Naive thymus-derived CD8-positive, alpha-beta T cell (primary cell): ENCODE measurements at regions not wholly inside any gene's neighbourhood (a gene's known extent, or its start where the extent isn't known, plus 50 kb on each side); places are given as distances from the start of the nearest gene placed in this dataset.

Experiments
- ATAC-seq, 2 donors: fragments of 150-1000 bp; cut with Tn5 transposase in 1 of 2; sonication (Bioruptor Pico), chemical (Tn5 transposase) in 1 of 2; 1 replicate in 1 of 2; 2 replicates in 1 of 2; pipeline ENCODE4 v1.10.0; 2021; ENCODE audit warnings: mild to moderate bottlenecking in 2 of 2, moderate library complexity in 2 of 2
- POLR2A ChIA-PET: fragments of 350-600 bp; sonication (Branson Sonifier 250); formaldehyde crosslinking; loops from one replicate; lab custom pipeline; 2021; ENCODE audit warnings: antibody characterized with exemption; lab: Charles Lee
- DNase-seq, 10 donors: peaks; one replicate each; pipeline versions ENCODE4 v3.0.0 to v3.0.0-alpha.2; 2020 to 2022
- H3K27ac Mint-ChIP-seq, 10 donors: one replicate each; pipeline ENCODE4 v1.8.0; 2020 to 2022; ENCODE audit warnings: mild to moderate bottlenecking in 10 of 10, mixed read lengths in 10 of 10, moderate library complexity in 4 of 10, inconsistent platforms in 1 of 10
- H3K27me3 Mint-ChIP-seq, 5 donors: one replicate each; pipeline ENCODE4 v1.8.0; 2021 to 2022; ENCODE audit warnings: mixed read lengths in 5 of 5
- H3K36me3 Mint-ChIP-seq, 3 donors: one replicate each; pipeline ENCODE4 v1.8.0; 2020 to 2022; ENCODE audit warnings: mixed read lengths in 3 of 3, mild to moderate bottlenecking in 2 of 3, inconsistent platforms in 1 of 3
- H3K4me1 Mint-ChIP-seq, 4 donors: one replicate each; pipeline ENCODE4 v1.8.0; 2021 to 2022; ENCODE audit warnings: mixed read lengths in 4 of 4
- H3K4me3 Mint-ChIP-seq, 10 donors: one replicate each; pipeline ENCODE4 v1.8.0; 2020 to 2022; ENCODE audit warnings: mild to moderate bottlenecking in 10 of 10, mixed read lengths in 10 of 10, moderate library complexity in 6 of 10, inconsistent platforms in 1 of 10
- H3K9me3 Mint-ChIP-seq, 9 donors: one replicate each; pipeline ENCODE4 v1.8.0; 2020 to 2022; ENCODE audit warnings: mixed read lengths in 9 of 9, mild to moderate bottlenecking in 3 of 9, inconsistent platforms in 1 of 9, moderate library complexity in 1 of 9

- Mint-ChIP-seq H3K4me3 (peak overlapping the region in 3 of 10 donors; percentile 5 to 43 (median 8)), H3K27ac (peak overlapping the region in 4 of 10 donors; percentile 39 to 87 (median 54)), H3K36me3 (peaks cover 0 to 6% (median 2%) of the 10 kb centered on the region in 3 donors), H3K27me3 (no peaks in the 10 kb centered on the region), H3K4me1 (peaks cover 0 to 8% (median 0%) of the 10 kb centered on the region in 4 donors), H3K9me3 (peaks cover 0 to 55% (median 6%) of the 10 kb centered on the region in 9 donors)
- POLR2A ChIA-PET, result no interaction called here
- ATAC-seq (no peak), DNase-seq (peak in 3 of 10 donors; percentile 7 to 44 (median 37))
These were observed 251.2 kb upstream of the RORB start for GRCh38 chr9:74245866-74246497.

DNA sequence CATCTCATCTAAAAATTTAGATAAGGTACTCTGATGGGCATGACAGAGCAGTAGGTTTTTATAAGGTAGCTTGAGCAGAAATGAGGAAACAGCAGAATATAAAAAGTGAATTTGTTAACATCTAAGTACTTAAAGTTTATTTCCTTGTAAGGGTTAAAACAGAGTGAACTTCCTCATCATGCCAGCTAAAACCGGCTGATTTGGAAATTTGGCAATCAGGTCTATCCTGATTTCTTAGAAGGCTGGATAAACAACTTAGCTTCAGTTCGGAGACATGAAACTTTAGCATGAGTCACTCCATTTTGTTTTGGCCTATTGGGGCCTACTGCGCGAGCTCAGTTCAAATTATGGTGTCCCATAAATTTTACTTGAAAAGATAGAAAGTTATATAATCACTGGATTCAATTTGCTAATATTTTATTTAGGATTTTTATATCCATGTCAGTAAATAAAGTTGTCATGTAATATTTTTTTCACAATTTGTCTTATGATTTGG is 241.6 kb upstream of the RORB start:
- no peaks in the 10 kb centered on the region for H3K27me3 Mint-ChIP-seq
- H3K36me3 Mint-ChIP-seq, result no peaks in the 10 kb centered on the region
- H3K9me3 Mint-ChIP-seq, result peaks cover 0 to 8% (median 0%) of the 10 kb centered on the region in 9 donors
- no peak overlapping the region for H3K4me3 Mint-ChIP-seq
- no peak overlapping the region for H3K27ac Mint-ChIP-seq
- no peaks in the 10 kb centered on the region for H3K4me1 Mint-ChIP-seq
- ATAC-seq (no peak), DNase-seq (no peak)
- POLR2A ChIA-PET, result no interaction called here

- H3K27ac Mint-ChIP-seq, result no peak overlapping the region
- H3K9me3 Mint-ChIP-seq, result peaks cover 0 to 11% (median 0%) of the 10 kb centered on the region in 9 donors
- DNase-seq, result no peak
- H3K4me3 Mint-ChIP-seq, result no peak overlapping the region
- peaks cover 0 to 10% (median 0%) of the 10 kb centered on the region in 4 donors for H3K4me1 Mint-ChIP-seq
- no peaks in the 10 kb centered on the region for H3K27me3 Mint-ChIP-seq
- ATAC-seq, result no peak
- POLR2A ChIA-PET, result no interaction called here
- H3K36me3 Mint-ChIP-seq, result no peaks in the 10 kb centered on the region
These were observed 221.1 kb upstream of the RORB start for GRCh38 chr9:74275872-74276508.

- Mint-ChIP-seq H3K4me3 (no peak overlapping the region), H3K9me3 (peaks cover 0 to 11% (median 0%) of the 10 kb centered on the region in 9 donors), H3K4me1 (peaks cover 0 to 10% (median 0%) of the 10 kb centered on the region in 4 donors), H3K36me3 (no peaks in the 10 kb centered on the region), H3K27ac (peak overlapping the region in 1 of 10 donors; percentile 50), H3K27me3 (no peaks in the 10 kb centered on the region)
- peak in 3 of 10 donors; percentile 9 to 28 (median 24) for DNase-seq
- POLR2A ChIA-PET, result no interaction called here
- ATAC-seq, result no peak
These were observed 219.6 kb upstream of the RORB start for GRCh38 chr9:74277532-74277931.

DNA sequence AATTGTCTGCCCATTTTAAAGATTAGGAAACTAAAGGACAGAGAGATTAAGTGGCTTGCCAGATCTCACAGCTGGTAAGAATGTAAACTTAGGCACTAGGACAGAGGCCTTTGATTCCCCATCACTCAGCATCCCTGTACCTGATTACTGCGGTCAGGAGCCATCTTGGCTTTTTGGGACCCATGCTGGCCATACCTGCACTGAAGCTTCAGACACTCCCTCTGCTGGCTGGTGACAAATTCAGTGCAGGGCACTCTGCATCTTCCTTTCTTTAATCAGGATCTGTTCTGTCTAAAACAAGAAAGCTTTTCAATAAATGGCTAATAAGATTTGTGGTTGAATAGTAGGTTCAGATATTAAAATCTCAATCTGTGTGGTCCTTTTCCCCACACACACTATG is 215.5 kb upstream of the RORB start:
- H3K4me3 Mint-ChIP-seq, result no peak overlapping the region
- peaks cover 0 to 9% (median 0%) of the 10 kb centered on the region in 4 donors for H3K4me1 Mint-ChIP-seq
- no peaks in the 10 kb centered on the region for H3K27me3 Mint-ChIP-seq
- H3K36me3 Mint-ChIP-seq, result no peaks in the 10 kb centered on the region
- POLR2A ChIA-PET, result no interaction called here
- no peak for ATAC-seq
- H3K9me3 Mint-ChIP-seq, result peaks cover 0 to 6% (median 0%) of the 10 kb centered on the region in 9 donors
- no peak overlapping the region for H3K27ac Mint-ChIP-seq
- no peak for DNase-seq

- no peaks in the 10 kb centered on the region for H3K36me3 Mint-ChIP-seq
- H3K4me1 Mint-ChIP-seq, result no peaks in the 10 kb centered on the region
- no peak overlapping the region for H3K4me3 Mint-ChIP-seq
- H3K9me3 Mint-ChIP-seq, result peaks cover 0 to 12% (median 0%) of the 10 kb centered on the region in 9 donors
- H3K27ac Mint-ChIP-seq, result no peak overlapping the region
- ATAC-seq, result no peak
- DNase-seq, result no peak
- POLR2A ChIA-PET, result no interaction called here
- no peaks in the 10 kb centered on the region for H3K27me3 Mint-ChIP-seq
These were observed 214.4 kb upstream of the RORB start for GRCh38 chr9:74282526-74283253.

GRCh38 chr9:74284581-74285450 is 212.3 kb upstream of the RORB start:
- ATAC-seq, result no peak
- H3K27ac Mint-ChIP-seq, result no peak overlapping the region

GRCh38 chr9:74293479-74293878 is 203.7 kb upstream of the RORB start:
- POLR2A ChIA-PET, result no interaction called here
- Mint-ChIP-seq H3K9me3 (peaks cover 0 to under 1% (median 0%) of the 10 kb centered on the region in 9 donors), H3K27me3 (no peaks in the 10 kb centered on the region), H3K36me3 (no peaks in the 10 kb centered on the region), H3K4me1 (no peaks in the 10 kb centered on the region), H3K4me3 (no peak overlapping the region), H3K27ac (no peak overlapping the region)
- ATAC-seq (no peak), DNase-seq (no peak)

More at GRCh38 chr9:74284581-74285450, 212.3 kb upstream of the RORB start:
- no peaks in the 10 kb centered on the region for H3K36me3 Mint-ChIP-seq
- peaks cover 0 to 12% (median 0%) of the 10 kb centered on the region in 9 donors for H3K9me3 Mint-ChIP-seq
- no peak overlapping the region for H3K4me3 Mint-ChIP-seq
- no peaks in the 10 kb centered on the region for H3K27me3 Mint-ChIP-seq
- POLR2A ChIA-PET, result no interaction called here
- DNase-seq, result no peak
- H3K4me1 Mint-ChIP-seq, result no peaks in the 10 kb centered on the region

DNA sequence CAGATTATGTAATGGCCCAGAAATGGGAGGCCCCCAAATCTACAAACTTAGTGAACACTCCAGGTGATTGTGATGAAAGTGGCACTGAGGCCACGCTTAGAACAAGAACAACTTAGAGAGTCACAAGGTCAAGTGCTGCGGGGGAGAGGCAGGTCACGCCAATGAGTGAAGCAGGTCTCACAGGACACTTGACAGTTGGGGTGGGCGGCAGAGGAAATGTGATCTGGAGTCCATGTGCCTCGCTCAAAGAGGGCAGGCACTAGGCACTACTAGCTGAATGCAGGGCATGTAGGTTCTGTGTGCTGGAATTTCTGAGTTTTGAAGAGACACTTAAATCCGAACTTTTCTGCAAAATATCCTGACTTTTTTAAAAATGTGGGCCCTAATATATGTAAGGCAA is 193.2 kb upstream of the RORB start:
- POLR2A ChIA-PET, result no interaction called here
- Mint-ChIP-seq H3K4me3 (no peak overlapping the region), H3K4me1 (no peaks in the 10 kb centered on the region), H3K27ac (no peak overlapping the region), H3K36me3 (no peaks in the 10 kb centered on the region), H3K9me3 (peaks cover 0 to 4% (median 0%) of the 10 kb centered on the region in 9 donors), H3K27me3 (no peaks in the 10 kb centered on the region)
- no peak for ATAC-seq
- no peak for DNase-seq

- Mint-ChIP-seq H3K4me3 (no peak overlapping the region), H3K36me3 (no peaks in the 10 kb centered on the region), H3K27me3 (no peaks in the 10 kb centered on the region), H3K9me3 (peaks cover 0 to 4% (median 0%) of the 10 kb centered on the region in 9 donors), H3K27ac (no peak overlapping the region), H3K4me1 (no peaks in the 10 kb centered on the region)
- POLR2A ChIA-PET, result no interaction called here
- DNase-seq (no peak), ATAC-seq (no peak)
These were observed 192.5 kb upstream of the RORB start for GRCh38 chr9:74304598-74304997.

GRCh38 chr9:74309654-74310053 is 187.5 kb upstream of the RORB start:
- no peaks in the 10 kb centered on the region for H3K4me1 Mint-ChIP-seq
- H3K36me3 Mint-ChIP-seq, result peaks cover 0 to 14% (median 0%) of the 10 kb centered on the region in 3 donors
- no peak for DNase-seq
- H3K9me3 Mint-ChIP-seq, result peaks cover 0 to 21% (median 6%) of the 10 kb centered on the region in 9 donors
- POLR2A ChIA-PET, result no interaction called here
- H3K27me3 Mint-ChIP-seq, result no peaks in the 10 kb centered on the region
- ATAC-seq, result no peak
- H3K27ac Mint-ChIP-seq, result no peak overlapping the region
- no peak overlapping the region for H3K4me3 Mint-ChIP-seq

- no peaks in the 10 kb centered on the region for H3K4me1 Mint-ChIP-seq
- H3K4me3 Mint-ChIP-seq, result no peak overlapping the region
- peaks cover 0 to 29% (median 5%) of the 10 kb centered on the region in 9 donors for H3K9me3 Mint-ChIP-seq
- H3K27me3 Mint-ChIP-seq, result peaks cover 0 to 5% (median 0%) of the 10 kb centered on the region in 5 donors
- no peak overlapping the region for H3K27ac Mint-ChIP-seq
- POLR2A ChIA-PET, result no interaction called here
- H3K36me3 Mint-ChIP-seq, result peaks cover 0 to 5% (median 0%) of the 10 kb centered on the region in 3 donors
- DNase-seq, result no peak
- ATAC-seq, result no peak
These were observed 179.9 kb upstream of the RORB start for GRCh38 chr9:74317235-74317634.
